Upper lobe of left lung (tissue), 4 donors: ENCODE measurements at regions not wholly inside any gene's neighbourhood (a gene's known extent, or its start where the extent isn't known, plus 50 kb on each side); places are given as distances from the start of the nearest gene placed in this dataset.
"Not testable (repeated sequence)": the region's sequence is repeated elsewhere in the genome, so short reads cannot be mapped to it uniquely, and the experiment has no call there.

ENCODE experiments used
- POLR2A ChIP-seq, 4 donors: fragments of 450-650 bp; IDR thresholded peaks; one replicate each; pipeline ENCODE4 v1.5.1; 2016 to 2017; ENCODE audit warnings: antibody characterized with exemption in 4 of 4, mild to moderate bottlenecking in 2 of 4
- TF ChIP-seq, protein P1 (sequence below), 6 experiments: fragments of 450-650 bp in 4 of 6; fragments of 200-600 bp in 2 of 6; sonication (generic) in 2 of 6; IDR thresholded peaks; one replicate each; pipeline ENCODE4 v1.5.1; 2016 to 2019; ENCODE audit warnings: antibody characterized with exemption in 6 of 6

DNA sequence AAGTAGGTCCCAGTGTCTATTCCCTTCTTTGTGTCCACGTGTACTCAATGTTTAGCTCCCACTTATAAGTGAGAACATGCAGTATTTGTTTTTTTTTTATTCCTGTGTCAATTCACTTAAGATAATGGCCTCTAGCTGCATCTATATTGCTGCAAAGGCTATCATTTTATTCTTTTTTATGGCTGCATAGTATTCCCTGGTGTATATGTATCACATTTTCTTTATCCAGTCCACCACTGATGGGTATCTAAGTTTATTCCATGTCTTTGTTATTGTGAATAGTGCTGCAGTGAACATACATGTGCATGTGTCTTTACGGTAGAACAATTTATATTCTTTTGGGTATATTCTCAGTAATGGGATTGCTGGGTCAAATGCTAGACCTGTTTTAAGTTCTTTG is 329.4 kb downstream of the MEX3B start:
- TF ChIP-seq, protein P1, sequence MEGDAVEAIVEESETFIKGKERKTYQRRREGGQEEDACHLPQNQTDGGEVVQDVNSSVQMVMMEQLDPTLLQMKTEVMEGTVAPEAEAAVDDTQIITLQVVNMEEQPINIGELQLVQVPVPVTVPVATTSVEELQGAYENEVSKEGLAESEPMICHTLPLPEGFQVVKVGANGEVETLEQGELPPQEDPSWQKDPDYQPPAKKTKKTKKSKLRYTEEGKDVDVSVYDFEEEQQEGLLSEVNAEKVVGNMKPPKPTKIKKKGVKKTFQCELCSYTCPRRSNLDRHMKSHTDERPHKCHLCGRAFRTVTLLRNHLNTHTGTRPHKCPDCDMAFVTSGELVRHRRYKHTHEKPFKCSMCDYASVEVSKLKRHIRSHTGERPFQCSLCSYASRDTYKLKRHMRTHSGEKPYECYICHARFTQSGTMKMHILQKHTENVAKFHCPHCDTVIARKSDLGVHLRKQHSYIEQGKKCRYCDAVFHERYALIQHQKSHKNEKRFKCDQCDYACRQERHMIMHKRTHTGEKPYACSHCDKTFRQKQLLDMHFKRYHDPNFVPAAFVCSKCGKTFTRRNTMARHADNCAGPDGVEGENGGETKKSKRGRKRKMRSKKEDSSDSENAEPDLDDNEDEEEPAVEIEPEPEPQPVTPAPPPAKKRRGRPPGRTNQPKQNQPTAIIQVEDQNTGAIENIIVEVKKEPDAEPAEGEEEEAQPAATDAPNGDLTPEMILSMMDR (IDR thresholded peaks at IDR 0.05), result not testable (repeated sequence)
- not testable (repeated sequence) for TF ChIP-seq POLR2A (IDR thresholded peaks at IDR 0.05)
